Inferior parietal cortex (tissue), 1 donor: ENCODE measurements at regions not wholly inside any gene's neighbourhood (a gene's known extent, or its start where the extent isn't known, plus 50 kb on each side); places are given as distances from the start of the nearest gene placed in this dataset.
"Not testable (repeated sequence)": the region's sequence is repeated elsewhere in the genome, so short reads cannot be mapped to it uniquely, and the experiment has no call there.

Experiments used
- DNase-seq: peaks from one replicate; pipeline ENCODE4 v3.0.0-alpha.2; 2016; ENCODE audit errors: extremely low spot score

DNA sequence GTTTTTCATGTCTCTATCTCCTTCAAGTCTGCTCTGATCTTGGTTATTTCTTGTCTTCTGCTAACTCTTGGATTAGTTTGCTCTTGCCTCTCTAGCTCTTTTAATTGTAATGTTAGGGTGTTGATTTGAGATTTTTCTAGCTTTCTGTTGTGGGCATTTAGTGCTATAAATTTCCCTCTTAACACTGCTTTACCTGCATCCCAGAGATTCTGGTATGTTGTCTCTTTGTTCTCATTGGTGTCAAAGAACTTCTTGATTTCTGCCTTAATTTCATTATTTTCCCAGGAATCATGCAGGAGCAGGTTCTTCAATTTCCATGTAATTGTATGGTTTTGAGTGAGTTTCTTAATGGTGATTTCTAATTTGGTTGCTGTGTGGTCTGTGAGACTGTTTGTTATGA, 128.5 kb upstream of the ZNF267 start:
- not testable (repeated sequence) for DNase-seq

DNA sequence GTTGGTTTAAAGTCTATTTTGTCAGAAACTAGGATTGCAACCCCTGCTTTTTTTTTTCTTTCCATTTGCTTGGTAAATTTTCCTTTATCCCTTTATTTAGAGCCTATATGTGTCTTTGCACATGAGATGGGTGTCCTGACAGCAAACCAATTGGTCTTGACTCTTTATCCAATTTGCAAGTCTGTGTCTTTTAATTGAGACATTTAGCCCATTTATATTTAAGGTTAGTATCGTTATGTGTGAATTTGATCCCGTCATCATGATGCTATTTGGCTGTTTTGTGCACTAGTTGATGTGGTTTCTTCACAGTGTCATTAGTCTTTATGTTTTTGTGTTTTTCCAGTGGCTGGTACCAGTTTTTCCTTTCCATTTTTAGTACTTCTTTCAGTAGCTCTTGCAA, 127.7 kb upstream of the ZNF267 start:
- DNase-seq: no peak

DNA sequence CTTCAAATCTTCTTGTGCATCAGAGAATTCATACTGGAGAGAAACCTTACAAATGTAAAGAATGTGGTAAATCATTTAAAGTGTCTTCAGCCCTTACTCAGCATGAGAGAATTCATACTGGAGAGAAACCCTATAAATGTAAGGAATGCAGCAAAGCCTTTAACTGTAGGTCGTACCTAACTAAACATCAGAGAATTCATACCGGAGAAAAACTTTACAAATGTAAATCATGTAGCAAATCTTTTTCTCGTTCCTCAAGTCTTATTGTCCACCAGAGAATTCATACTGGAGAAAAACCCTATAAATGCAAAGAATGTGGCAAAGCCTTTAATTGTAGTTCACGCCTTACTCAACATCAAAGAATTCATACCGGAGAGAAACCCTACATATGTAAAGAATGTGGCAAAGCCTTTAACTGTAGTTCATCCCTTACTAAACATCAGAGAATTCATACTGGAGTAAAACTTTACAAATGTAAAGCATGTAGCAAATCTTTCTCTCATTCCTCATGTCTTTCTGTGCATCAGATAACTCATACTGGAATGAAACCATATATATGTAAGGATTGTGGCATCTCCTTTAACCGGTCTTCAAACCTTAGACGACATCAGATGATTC, 118.5 kb upstream of the ZNF267 start:
- no peak for DNase-seq

DNA sequence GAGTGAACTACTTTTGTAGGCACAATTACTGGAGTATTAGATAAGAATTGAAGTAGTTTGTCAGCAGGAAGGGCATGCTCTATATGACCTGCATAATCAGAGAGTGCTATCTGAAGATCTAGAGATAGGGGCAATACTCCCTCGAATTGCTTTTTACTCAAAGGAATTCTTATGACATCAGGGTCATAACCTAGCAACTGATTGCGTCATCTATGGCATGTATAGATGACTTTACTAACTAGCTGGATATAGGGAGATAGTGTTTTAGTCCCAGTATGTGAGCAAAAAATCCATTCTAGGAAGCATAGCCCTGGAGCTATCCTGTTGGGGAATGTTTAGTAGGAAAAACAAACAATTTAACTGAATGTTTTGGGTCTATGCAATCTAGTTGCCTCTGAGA, 109.5 kb upstream of the ZNF267 start:
- DNase-seq: no peak

DNA sequence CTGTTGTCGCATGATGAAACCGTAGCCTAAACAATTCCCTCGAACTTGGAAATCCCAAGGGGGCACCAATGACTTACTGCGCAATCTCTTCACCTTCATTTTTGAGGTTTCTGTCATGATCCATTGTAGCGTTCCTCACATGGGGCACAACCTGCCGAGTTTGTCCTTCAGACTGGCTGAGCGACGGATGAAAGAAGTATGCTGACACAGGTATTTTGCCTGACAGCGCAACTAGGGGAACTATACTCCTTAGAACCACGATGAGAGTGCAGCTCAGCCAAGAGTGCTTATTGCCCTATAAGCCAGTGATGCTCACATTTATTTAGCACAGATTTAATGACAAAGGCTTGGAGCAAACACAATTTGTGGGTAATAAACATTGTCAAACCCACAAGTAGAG, 106.3 kb upstream of the ZNF267 start:
- DNase-seq: no peak

DNA sequence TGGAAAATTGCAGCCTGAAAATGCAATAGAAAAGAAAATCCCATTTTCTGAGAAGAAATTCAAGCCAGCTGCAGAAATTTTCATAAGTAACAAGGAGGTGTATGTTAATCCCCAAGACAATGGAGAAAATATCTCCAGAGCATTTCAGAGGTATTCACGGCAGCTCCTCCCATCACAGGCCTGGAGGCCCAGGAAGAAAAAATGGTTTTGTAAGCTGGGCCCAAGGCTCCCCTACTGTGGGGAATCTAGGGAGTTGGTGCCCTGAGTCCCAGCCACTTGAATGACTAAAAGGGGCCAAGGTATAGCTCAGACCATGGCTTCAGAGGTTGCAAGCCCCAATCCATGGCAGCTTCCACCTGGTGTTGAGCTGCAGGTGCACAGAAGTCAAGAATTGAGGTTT, 93.3 kb upstream of the ZNF267 start:
- DNase-seq: no peak

DNA sequence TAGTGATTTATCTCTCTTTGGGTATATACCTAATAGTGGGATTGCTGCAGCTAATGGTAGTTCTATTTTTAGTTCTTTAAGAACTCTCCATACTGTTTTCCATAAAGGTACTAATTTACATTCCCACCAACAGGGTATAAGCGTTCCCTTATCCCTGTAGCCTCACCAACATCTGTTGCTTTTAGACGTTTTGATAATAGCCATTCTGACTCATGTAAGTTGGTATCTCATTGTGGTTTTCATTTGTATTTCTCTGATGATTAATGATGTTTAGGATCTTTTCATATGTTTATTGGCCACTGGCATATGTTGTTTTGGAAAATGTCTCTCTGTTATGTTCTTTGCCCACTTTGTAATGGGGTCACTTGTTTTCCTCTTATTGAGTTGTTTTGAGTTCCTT, 88.5 kb upstream of the ZNF267 start:
- DNase-seq: no peak

DNA sequence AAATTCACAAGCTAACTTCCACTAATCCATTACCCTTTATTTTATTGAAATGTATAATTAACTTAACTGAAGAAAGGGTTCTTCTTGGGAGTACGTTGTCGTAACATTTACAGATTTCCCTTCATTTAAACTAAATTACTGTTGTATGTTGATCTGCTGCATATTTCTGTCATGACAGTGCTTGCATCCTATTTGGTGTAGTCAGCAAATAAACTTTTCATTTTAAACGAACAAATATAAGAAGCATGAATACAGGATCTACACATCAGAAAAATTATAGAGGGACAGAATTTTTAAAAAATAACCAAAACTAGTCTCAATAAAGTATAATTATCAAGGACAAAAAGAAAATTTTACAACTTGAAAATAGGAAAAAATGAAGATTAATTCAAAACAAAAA, 66.5 kb upstream of the ZNF267 start:
- DNase-seq: no peak

DNA sequence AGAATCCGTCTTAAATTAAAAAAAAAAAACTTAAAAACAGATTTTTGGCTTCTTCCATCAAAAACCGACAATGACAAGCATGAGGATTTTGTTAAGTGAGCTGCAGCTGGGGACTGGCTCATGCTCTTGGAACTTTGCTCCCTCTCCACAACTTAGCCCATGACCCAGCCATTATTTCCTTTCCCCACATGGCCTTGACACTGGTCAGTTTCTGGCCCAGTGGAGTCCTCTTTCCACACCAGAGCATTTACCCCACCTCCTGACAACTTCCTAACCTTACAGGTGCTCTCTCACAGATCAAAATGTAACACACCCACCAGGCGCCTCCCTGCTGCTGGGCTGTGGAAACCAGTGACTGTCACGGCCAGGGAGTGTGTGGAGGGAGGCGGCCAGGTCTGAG, 62.7 kb upstream of the ZNF267 start:
- no peak for DNase-seq

DNA sequence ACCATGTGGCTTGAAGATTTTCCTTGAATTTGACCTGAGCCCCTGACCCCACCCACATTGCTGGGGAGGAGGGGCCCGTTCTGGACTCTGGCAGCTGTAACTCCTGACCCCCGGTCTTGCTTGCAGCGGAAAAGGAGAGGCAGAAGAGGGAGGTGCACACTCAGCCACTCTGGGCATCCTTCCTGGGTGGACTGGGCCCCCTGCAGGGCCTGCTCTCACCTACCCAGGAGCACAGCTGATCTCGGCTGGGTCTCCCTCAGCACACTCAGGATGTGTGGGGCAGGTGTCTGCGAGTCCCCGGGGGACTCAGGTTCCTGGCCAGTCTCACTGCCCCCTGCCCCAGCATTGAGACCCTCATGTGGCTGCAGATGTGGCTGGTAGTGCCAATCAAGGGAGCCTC, 57.5 kb upstream of the ZNF267 start:
- DNase-seq: not testable (repeated sequence)

DNA sequence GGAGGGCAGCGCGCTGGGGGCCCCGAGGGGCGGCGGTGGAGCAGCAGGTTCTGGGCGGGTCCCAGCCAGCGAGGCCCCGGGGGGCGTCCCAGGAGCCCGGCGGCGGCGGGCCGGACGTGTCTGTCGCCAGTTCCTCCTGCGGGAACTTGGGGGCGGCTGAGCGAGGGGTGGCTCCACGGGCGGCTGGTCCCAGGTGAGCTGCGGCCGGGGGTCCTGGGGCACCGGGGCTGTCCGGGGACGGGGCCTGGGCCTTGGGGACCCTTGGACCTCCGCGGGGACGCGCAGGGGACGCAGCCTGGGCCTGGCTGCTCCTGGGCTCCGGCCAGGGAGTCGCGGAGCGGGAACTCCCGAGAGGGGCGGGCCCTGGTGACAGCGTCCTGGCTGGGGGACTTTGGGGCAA, 54.2 kb upstream of the ZNF267 start:
- no peak for DNase-seq

DNA sequence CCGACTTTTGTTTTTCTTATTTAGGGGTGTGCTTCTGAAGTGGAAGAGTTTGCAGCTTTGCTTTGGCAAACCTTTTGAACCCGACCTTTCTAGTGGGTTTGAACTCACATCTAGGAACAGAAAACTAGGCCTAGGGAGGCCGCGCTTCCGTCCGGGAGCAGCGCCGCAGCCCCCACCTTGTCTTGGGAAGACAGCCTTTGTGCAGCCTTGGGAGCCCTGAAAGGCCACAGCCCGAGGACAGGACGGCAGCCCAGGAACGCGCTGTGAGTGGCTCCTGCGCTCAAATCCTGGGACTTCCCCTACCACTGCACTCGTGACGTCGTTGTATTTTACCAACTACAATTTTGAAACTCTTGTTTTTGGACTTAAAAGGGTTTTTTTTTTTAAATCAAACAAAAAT, 53.7 kb upstream of the ZNF267 start:
- DNase-seq: no peak
